ENCODE measurements at regions not wholly inside any gene's neighbourhood (a gene's known extent, or its start where the extent isn't known, plus 50 kb on each side); places are given as distances from the start of the nearest gene placed in this dataset.
A peak's percentile ranks its signal among the peaks of the same experiment; 100 is the strongest.

- BruUV-seq (replicated peaks): no TSS peak
- Histone ChIP-seq H3K4me3 (ENCODE audit: low read depth in 2 of 2, low read length in 2 of 2) (no peak overlapping the region), H3K9me3 (ENCODE audit: control insufficient read depth, insufficient read depth, low read depth, low read length) (no peaks in the 10 kb centered on the region), H3K27me3 (ENCODE audit: control insufficient read depth, insufficient read depth, low read length) (no peaks in the 10 kb centered on the region), H3K36me3 (ENCODE audit: control insufficient read depth, insufficient read depth, low read length) (no peaks in the 10 kb centered on the region; the same call in 1 of the 2 replicates), H3K27ac (ENCODE audit: low read length) (no peak overlapping the region), H3K4me1 (ENCODE audit: control insufficient read depth, insufficient read depth, low read length) (no peaks in the 10 kb centered on the region)
- intact Hi-C loops (cut with micrococcal nuclease; ENCODE audit: unreplicated experiment) (loop anchor here (2.0 to 10.0 kb wide), 2 partner anchors 456 to 648 kb away; no protein-coding TSS in a partner anchor), in situ Hi-C loops (cut with HindIII; ENCODE audit: low pct_unique_long_range_greater_than_20kb, low sequenced_read_pairs) (no loop called here)
- peak; percentile 17 for DNase-seq (ENCODE audit: low read depth, low spot score)
- TF ChIP-seq CTCF (IDR thresholded peaks at IDR 0.05): peak; percentile 63
- no peak for TF ChIP-seq SIN3A (IDR thresholded peaks at IDR 0.05; ENCODE audit: borderline replicate concordance, insufficient read depth, low read depth, low read length)
- no peak for TF ChIP-seq REST (IDR thresholded peaks at IDR 0.05; ENCODE audit: insufficient read depth in 1 of 2, low read depth in 2 of 2, low read length in 1 of 2)
- TF ChIP-seq POLR2AphosphoS5 (IDR thresholded peaks at IDR 0.05; ENCODE audit: low read depth, low read length): no peak
- peak; percentile 66; the same call in 1 of the 2 replicates for ATAC-seq
- ChIA-PET CTCF (no interaction called here), POLR2A (no interaction called here)
Observed at GRCh38 chr6:94636780-94637385, 940.5 kb upstream of the MANEA start.

DNA sequence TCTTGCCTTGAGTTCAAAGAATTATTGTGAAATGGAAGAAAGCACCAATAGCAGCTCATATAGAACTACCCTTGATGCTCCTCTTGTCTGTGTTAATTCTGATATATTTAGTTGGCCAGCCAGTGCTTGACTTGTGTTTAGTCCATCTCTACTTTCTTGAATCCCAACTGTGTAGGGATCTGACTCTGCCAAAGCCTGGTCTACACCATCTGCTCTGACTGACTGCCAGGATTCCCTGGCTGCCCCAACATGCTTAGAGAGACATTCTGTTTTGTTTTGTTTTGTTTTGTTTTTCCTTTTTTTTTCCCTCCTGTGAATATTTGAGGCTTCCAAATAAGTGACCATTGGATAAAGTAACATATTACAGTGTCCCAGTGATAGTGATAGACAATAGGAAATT is 953.7 kb upstream of the MANEA start:
- BruUV-seq (replicated peaks): no TSS peak
- Histone ChIP-seq H3K36me3 (ENCODE audit: control insufficient read depth, insufficient read depth, low read length) (no peaks in the 10 kb centered on the region), H3K9me3 (ENCODE audit: control insufficient read depth, insufficient read depth, low read depth, low read length) (no peaks in the 10 kb centered on the region), H3K27me3 (ENCODE audit: control insufficient read depth, insufficient read depth, low read length) (no peaks in the 10 kb centered on the region), H3K27ac (ENCODE audit: low read length) (no peak overlapping the region), H3K4me1 (ENCODE audit: control insufficient read depth, insufficient read depth, low read length) (no peaks in the 10 kb centered on the region), H3K4me3 (ENCODE audit: low read depth in 2 of 2, low read length in 2 of 2) (no peak overlapping the region)
- intact Hi-C loops (cut with micrococcal nuclease; ENCODE audit: unreplicated experiment): no loop called here
- in situ Hi-C loops (cut with HindIII; ENCODE audit: low pct_unique_long_range_greater_than_20kb, low sequenced_read_pairs): no loop called here
- ChIA-PET POLR2A (interaction anchor here (0.6 kb wide), 1 partner anchor 213 kb away, joined by 10 read pairs; no protein-coding TSS in a partner anchor), CTCF (no interaction called here)
- TF ChIP-seq TCF7L2 (IDR thresholded peaks at IDR 0.05; ENCODE audit: low read depth, low read length) (no peak), CTCF (IDR thresholded peaks at IDR 0.05) (no peak), REST (IDR thresholded peaks at IDR 0.05; ENCODE audit: insufficient read depth in 1 of 2, low read depth in 2 of 2, low read length in 1 of 2) (no peak), POLR2AphosphoS5 (IDR thresholded peaks at IDR 0.05; ENCODE audit: low read depth, low read length) (no peak), SIN3A (IDR thresholded peaks at IDR 0.05; ENCODE audit: borderline replicate concordance, insufficient read depth, low read depth, low read length) (no peak)
- ATAC-seq (no peak), DNase-seq (ENCODE audit: low read depth, low spot score) (no peak)
